ENCODE measurements at regions not wholly inside any gene's neighbourhood (a gene's known extent, or its start where the extent isn't known, plus 50 kb on each side); places are given as distances from the start of the nearest gene placed in this dataset.

DNA sequence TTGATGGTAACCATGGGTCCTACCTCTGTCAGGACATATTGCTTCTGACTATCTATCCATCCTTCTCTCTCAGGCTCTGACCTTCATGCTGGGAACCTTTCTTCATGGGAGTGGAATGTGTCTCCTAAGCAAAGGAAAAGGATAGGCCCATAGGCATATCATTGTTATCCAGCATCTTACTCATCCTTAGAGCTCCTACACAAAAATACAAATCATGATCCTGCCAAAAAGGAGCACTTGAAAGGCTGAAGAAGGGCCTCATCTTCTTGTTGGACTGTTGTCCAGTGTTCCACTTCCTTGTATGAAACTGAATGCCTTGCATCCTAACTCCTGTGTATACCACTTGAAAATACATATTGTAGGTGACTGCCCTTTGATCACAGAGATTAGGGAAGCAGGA is 96.1 kb upstream of the SOX2 start:
- TF ChIP-seq, protein P1, sequence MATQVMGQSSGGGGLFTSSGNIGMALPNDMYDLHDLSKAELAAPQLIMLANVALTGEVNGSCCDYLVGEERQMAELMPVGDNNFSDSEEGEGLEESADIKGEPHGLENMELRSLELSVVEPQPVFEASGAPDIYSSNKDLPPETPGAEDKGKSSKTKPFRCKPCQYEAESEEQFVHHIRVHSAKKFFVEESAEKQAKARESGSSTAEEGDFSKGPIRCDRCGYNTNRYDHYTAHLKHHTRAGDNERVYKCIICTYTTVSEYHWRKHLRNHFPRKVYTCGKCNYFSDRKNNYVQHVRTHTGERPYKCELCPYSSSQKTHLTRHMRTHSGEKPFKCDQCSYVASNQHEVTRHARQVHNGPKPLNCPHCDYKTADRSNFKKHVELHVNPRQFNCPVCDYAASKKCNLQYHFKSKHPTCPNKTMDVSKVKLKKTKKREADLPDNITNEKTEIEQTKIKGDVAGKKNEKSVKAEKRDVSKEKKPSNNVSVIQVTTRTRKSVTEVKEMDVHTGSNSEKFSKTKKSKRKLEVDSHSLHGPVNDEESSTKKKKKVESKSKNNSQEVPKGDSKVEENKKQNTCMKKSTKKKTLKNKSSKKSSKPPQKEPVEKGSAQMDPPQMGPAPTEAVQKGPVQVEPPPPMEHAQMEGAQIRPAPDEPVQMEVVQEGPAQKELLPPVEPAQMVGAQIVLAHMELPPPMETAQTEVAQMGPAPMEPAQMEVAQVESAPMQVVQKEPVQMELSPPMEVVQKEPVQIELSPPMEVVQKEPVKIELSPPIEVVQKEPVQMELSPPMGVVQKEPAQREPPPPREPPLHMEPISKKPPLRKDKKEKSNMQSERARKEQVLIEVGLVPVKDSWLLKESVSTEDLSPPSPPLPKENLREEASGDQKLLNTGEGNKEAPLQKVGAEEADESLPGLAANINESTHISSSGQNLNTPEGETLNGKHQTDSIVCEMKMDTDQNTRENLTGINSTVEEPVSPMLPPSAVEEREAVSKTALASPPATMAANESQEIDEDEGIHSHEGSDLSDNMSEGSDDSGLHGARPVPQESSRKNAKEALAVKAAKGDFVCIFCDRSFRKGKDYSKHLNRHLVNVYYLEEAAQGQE (IDR thresholded peaks at IDR 0.05; ENCODE audit: low read depth): no peak
- TF ChIP-seq RAD21 (IDR thresholded peaks at IDR 0.05; ENCODE audit: low read depth): no peak
- TF ChIP-seq NFIC (IDR thresholded peaks at IDR 0.05): no peak
- TF ChIP-seq EGR1 (IDR thresholded peaks at IDR 0.05): no peak
- TF ChIP-seq TAF1 (IDR thresholded peaks at IDR 0.05; ENCODE audit: low read depth): no peak
- TF ChIP-seq ZBTB7A (IDR thresholded peaks at IDR 0.05; ENCODE audit: low read depth): no peak
- no peak for TF ChIP-seq EP300 (IDR thresholded peaks at IDR 0.05; ENCODE audit: borderline replicate concordance)
- TF ChIP-seq FOXM1 (IDR thresholded peaks at IDR 0.05; ENCODE audit: borderline replicate concordance, low read depth): no peak
- TF ChIP-seq YY1 (IDR thresholded peaks at IDR 0.05; ENCODE audit: low read depth): no peak

DNA sequence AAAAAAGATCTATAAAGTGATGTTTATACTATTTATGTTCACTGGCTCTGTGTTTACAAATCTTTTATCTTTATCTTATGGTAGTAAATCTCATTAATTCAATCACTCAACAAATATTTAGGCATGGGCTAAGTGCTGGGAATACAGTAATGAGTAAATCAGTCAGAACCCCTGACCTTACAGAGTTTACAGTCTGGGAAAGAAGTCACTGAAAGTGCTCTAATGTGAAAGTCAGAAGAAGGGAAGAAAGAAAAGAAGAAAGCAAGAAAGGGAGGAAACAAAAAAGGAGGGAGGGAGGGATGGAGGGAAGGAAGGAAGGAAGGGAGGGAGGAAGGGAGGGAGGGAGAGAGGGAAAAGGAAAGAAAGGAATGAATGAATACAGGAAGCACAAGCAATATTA is 96.8 kb upstream of the SOX2 start:
- TF ChIP-seq, protein P2, sequence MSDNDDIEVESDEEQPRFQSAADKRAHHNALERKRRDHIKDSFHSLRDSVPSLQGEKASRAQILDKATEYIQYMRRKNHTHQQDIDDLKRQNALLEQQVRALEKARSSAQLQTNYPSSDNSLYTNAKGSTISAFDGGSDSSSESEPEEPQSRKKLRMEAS (IDR thresholded peaks at IDR 0.05): no peak
- no peak for TF ChIP-seq CREB1 (IDR thresholded peaks at IDR 0.05; ENCODE audit: low read depth)
- TF ChIP-seq, protein P3, sequence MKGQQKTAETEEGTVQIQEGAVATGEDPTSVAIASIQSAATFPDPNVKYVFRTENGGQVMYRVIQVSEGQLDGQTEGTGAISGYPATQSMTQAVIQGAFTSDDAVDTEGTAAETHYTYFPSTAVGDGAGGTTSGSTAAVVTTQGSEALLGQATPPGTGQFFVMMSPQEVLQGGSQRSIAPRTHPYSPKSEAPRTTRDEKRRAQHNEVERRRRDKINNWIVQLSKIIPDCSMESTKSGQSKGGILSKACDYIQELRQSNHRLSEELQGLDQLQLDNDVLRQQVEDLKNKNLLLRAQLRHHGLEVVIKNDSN (IDR thresholded peaks at IDR 0.05): no peak
- TF ChIP-seq EP300 (IDR thresholded peaks at IDR 0.05; ENCODE audit: borderline replicate concordance): no peak
- no peak for TF ChIP-seq ZBTB7A (IDR thresholded peaks at IDR 0.05; ENCODE audit: low read depth)
- TF ChIP-seq TAF1 (IDR thresholded peaks at IDR 0.05; ENCODE audit: low read depth): no peak
- no peak for TF ChIP-seq YY1 (IDR thresholded peaks at IDR 0.05; ENCODE audit: low read depth)
- no peak for TF ChIP-seq TEAD4 (IDR thresholded peaks at IDR 0.05)
- TF ChIP-seq NFIC (IDR thresholded peaks at IDR 0.05): no peak
- TF ChIP-seq, protein P1 (IDR thresholded peaks at IDR 0.05; ENCODE audit: low read depth): no peak
- no peak for TF ChIP-seq EGR1 (IDR thresholded peaks at IDR 0.05)
- no peak for TF ChIP-seq CEBPB (IDR thresholded peaks at IDR 0.05)
- TF ChIP-seq RAD21 (IDR thresholded peaks at IDR 0.05; ENCODE audit: low read depth): no peak
- TF ChIP-seq FOXM1 (IDR thresholded peaks at IDR 0.05; ENCODE audit: borderline replicate concordance, low read depth): no peak
- no peak for TF ChIP-seq TCF12 (IDR thresholded peaks at IDR 0.05; ENCODE audit: low read depth)

DNA sequence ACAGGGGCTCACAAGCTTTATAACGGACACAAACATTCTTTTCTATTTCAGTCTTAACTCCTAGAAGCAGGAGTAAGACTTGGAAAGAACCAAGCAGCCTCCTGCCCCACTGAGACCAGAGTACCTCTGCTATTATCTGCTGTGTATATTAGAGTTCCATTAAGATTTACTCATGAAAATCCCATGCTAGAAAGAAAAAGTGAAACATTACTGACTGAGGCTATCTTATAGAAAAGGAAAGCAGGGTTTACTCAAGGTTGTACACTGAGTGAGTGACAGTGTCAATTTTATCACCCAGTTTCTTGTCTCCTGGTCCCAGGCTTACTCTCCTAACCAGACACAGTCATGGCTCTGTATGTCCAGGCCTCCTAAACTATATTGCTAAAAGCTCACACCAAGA is 97.9 kb upstream of the SOX2 start:
- TF ChIP-seq, protein P2 (IDR thresholded peaks at IDR 0.05): no peak
- TF ChIP-seq ZBTB7A (IDR thresholded peaks at IDR 0.05; ENCODE audit: low read depth) (no peak), NFIC (IDR thresholded peaks at IDR 0.05) (no peak), TAF1 (IDR thresholded peaks at IDR 0.05; ENCODE audit: low read depth) (no peak), CREB1 (IDR thresholded peaks at IDR 0.05; ENCODE audit: low read depth) (no peak)

DNA sequence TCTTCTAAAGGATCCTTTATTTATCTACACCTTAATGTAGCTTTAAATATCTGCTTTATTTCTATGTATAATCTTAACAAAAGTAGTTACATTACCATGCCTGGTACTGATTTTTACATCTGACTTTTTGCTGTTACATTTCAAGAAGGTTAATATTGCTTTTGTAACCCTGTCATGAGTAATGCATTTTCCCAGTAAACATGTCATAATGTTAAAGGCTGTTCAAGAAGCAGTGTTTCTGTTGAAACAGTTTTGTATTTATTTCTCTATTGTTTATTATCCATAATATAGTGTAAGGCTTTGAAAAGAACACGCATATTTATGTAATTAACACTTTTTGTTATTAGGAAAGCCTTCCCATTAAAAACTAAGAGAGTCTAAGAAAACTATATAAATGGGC is 98.5 kb upstream of the SOX2 start:
- no peak for TF ChIP-seq NFIC (IDR thresholded peaks at IDR 0.05)
- TF ChIP-seq FOXM1 (IDR thresholded peaks at IDR 0.05; ENCODE audit: borderline replicate concordance, low read depth): no peak
- no peak for TF ChIP-seq TEAD4 (IDR thresholded peaks at IDR 0.05)
- TF ChIP-seq TCF12 (IDR thresholded peaks at IDR 0.05; ENCODE audit: low read depth): no peak
- TF ChIP-seq, protein P3 (IDR thresholded peaks at IDR 0.05): no peak
- TF ChIP-seq, protein P2 (IDR thresholded peaks at IDR 0.05): no peak
- no peak for TF ChIP-seq EP300 (IDR thresholded peaks at IDR 0.05; ENCODE audit: borderline replicate concordance)

DNA sequence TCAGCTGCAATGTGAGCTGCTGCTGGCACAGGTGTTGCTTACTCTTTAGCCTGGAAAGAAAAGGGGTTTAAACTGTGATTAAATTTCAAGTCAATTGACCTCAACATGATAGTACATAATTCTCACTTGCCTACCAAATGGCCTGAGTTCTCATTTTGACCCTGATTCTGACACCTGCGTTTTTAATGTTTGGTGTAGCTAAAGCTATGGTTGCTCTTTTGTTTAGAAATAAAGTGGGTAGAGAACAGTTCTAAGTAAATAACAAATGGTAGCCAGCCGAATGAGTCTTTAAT is 100.8 kb upstream of the SOX2 start:
- TF ChIP-seq TCF12 (IDR thresholded peaks at IDR 0.05; ENCODE audit: low read depth) (no peak), CREB1 (IDR thresholded peaks at IDR 0.05; ENCODE audit: low read depth) (no peak), CEBPB (IDR thresholded peaks at IDR 0.05) (no peak), RAD21 (IDR thresholded peaks at IDR 0.05; ENCODE audit: low read depth) (no peak), EGR1 (IDR thresholded peaks at IDR 0.05) (no peak), TAF1 (IDR thresholded peaks at IDR 0.05; ENCODE audit: low read depth) (no peak), NFIC (IDR thresholded peaks at IDR 0.05) (no peak), YY1 (IDR thresholded peaks at IDR 0.05; ENCODE audit: low read depth) (no peak), ZBTB7A (IDR thresholded peaks at IDR 0.05; ENCODE audit: low read depth) (no peak), TEAD4 (IDR thresholded peaks at IDR 0.05) (no peak)
- TF ChIP-seq, protein P1 (IDR thresholded peaks at IDR 0.05; ENCODE audit: low read depth): no peak
- TF ChIP-seq, protein P2 (IDR thresholded peaks at IDR 0.05): no peak
